GM18511 (cell line): ENCODE measurements at regions not wholly inside any gene's neighbourhood (a gene's known extent, or its start where the extent isn't known, plus 50 kb on each side); places are given as distances from the start of the nearest gene placed in this dataset.

Experiments
- ATAC-seq: cut with Tn5 transposase; IDR thresholded peaks from one replicate; pipeline ENCODE4 v1.9.1; 2021; ENCODE audit warnings: mild to moderate bottlenecking, moderate library complexity; ENCODE audit not compliant: unreplicated experiment

DNA sequence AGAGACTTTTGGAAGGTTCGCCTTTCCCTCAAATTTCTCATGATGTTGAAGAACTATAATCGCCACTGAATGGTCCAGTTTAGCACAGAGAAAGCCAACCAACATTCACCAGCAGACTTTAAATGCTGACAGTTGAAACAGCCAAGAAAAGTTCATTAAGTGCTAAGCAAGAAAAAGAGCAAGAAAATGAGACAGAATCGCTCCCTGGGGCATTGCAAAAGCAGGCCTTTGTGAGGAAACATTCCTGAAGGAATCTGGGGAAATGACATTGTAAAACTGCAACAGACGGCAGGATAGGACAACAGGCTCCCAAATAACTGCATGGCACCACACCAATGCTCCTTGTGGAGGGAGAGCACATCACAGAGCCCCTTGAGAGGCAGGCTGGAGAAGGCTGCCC lies 269.3 kb upstream of the ID2 start:
- ATAC-seq: no peak

DNA sequence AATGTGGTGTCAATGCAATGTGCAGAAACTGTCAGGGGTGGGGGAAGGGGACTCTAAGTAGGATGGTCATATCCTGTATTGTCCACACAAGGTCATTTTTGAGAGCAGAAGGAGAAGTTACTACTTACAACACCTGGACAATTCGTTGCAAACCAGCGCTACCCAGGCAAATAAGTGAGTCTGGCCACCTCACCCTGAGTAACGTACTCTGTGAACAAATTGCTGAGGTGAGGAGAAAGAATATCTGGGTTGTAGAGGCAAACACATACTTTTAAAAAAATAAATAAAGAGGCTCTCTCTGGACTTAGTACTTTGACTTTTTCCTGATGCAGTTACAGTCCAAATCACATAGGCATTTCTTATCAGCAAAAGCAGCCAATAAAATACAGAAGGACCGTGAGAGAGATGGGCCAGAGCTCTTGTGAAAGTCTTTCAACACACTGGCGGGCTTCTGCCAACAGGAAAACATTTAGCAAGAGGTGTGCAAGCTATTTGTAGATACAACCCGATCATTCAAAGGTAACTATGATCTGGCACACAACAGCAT lies 268.2 kb upstream of the ID2 start:
- no peak for ATAC-seq

DNA sequence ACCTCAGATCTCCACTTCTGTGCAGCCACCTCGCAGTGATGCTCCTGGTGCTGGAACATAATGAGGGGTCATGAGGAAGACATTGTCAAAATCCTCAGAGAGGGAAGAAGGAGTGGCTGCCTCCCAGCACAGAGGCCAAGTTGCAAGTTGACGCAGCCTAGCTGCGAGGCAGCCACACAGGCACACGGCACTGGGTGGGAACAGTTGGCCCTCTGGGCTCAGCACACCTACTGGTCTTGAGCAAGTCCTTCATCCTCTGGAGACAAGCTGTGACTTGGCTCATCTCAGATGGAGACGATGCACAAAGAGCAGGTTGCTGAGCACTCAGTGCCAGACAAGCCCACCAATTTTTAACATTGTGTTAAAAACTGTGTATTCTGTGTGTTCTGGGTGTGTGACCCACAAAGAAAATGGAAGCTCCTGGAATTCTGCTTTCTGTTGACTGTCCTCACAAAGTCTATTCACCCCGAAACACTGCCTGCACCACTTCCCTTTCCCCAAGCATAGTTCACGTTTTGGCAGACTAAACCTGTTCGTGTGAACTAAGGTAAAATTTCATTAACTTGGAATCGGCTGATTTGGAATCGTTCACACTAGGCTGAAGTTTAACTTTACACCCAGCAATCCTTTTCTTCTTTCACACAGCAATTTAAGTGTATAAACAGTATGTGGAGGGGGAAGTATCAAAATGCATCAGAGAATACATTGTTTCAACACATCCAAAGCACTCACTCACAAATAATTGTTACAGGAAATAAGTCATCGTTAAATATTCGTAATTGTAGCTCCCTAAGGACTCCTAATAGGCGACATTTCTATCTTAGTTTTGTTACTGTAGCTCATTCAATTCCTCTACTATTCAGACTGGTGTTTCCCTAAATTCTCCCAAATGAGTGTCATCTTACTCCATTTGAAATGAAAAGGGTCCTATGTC lies 266.6 kb upstream of the ID2 start:
- no peak for ATAC-seq

DNA sequence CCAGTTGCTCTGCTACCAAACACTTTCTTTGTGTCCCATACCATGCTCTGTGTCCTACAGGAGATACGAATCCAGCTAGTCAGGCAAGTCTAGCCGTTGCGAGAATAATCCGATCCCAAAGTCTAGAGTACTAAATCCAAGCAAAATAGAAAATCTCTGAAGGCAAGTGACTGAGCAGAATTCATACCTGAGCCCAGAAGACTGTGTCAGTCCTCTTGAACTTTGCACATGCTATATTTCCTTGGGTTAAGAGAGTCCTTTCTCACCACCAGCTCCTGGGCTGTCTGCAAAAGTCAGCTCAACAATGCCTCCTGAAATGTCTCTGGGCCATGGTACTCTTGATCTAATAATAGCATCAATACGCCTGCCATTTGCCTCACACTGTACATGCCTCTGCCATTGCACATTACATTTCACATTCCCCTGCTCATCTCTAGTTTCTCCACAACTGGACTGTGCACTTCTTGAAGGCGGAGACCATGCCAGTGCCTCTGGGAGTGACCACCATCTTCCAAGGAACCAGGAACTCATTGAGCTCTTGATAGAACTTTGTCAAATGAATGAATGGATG lies 265.8 kb upstream of the ID2 start:
- ATAC-seq: no peak

DNA sequence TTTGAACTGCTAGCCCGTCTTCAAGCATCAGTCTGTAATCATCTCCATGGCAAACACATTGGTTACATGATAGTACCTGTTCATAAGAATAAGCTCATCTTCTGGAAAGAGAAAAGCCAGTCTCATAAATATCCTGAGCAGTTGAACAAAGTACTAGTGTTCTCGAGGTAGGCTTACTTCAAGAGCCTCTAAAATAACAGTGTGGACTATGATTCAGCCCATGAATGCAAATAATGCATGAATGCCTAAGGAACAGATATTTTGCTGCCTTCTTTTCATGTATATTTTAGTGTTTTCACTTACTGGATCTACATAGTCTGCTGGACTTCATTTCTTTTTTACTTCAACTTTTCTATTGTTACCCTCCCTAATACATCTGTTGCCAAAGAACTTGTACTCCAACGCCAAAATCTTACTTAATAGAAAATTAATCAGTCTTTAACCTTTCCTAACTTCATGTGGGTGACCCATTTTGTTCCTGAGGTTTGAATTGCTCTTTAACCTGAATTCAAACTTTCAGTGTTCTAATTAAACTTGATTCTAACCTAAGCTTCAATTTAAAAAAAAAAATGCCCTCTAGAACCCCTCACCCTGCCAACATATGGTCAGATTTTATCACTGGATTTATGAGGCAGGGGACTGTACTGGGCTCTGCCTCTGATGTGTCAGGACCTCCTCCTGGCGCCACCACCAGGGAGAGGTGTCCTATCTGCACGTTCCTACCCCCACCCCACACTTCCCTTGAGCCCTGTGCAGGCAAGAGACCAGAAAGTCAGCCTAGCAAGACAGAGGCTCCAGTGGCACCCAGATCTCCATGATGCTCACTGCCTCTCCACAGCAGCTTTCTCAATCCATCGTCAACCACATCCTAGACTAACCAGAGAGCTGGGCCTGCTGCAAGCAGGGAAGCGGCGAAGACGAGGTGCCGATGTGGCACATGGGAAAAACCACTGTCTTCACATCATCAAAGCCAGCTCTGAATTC lies 264.7 kb upstream of the ID2 start:
- ATAC-seq: no peak

DNA sequence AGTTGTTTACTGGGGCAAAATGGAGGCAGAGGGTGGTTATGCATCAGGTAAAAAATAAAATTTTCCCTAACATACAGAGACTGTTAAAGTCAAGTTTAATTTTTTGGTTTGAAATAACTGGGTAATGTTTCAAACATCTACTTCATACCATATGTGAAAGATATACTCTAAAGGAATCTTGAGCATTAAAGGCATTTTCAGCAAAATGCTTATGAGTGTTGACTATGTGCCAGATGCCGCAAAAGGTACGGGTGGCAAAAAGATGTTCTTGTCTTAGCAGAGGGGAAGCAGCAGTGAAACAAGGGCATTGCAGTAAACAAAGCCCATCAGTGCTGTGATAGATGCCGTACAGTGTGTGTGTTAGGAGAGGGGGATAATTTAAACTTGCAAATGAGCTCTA lies 263.1 kb upstream of the ID2 start:
- ATAC-seq: no peak

- ATAC-seq: peak; percentile 93
These were observed 260.0 kb upstream of the ID2 start for GRCh38 chr2:8421658-8422449.

GRCh38 chr2:8422450-8422800 lies 259.4 kb upstream of the ID2 start:
- ATAC-seq: no peak

DNA sequence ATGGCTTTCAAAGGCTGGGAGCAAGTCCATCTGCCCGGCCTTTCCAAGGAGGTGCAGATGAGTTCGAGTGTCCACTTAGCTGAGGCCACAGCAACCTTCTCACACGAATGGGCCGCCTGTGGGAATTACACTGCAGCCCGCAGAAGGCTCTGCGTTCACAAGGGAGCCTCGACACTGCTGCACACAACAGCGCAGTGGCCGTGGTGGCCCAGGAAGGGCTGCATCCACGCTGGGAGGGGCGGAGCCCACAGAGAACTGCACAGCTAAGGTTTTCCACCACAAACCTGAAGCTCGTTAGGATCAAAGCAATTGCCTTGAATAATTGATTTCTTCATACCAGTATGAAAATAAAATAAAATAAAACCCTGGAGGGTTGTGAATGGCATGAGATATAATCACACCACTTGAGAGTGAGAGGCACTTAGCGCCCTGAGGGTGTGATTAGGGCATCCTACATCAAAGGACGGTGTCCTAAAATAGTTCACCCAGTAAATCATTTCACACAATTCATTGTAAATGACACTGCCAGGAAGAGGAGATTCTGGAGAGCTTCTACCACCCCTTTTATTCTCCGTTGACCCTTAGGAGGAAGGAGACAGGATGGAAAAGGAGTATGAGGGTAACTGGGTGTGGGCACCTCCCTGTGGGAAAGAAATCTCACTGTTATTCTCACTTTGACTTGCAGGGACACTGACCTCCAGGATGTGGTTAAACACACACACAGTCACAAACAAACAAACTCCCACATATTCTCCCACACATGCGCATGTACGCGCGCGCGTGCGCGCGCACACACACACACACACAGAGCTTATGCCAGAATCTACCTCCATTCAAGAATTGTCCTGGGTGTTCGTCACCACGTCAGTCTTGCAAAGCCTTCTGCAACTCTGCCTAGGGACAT lies 256.6 kb upstream of the ID2 start:
- no peak for ATAC-seq

DNA sequence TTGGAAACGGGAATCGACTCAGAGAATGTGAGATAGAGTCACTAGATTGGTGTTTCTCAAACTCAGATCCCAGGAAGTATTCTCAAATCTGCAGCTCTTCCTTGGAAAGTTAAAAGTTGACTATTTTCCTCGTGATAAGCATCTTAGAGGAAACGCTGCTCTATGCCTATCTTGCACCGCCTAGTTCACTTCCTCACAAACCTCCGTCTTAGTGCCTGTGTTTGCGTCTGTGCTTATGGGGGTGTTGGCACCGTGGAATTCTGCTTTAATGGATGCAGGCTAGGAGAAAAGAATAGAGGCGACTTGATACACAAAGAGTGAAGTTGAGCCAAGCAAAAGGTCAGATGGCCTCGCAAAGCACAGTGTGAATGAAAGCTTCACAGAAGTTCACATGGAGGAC lies 255.3 kb upstream of the ID2 start:
- ATAC-seq: no peak

DNA sequence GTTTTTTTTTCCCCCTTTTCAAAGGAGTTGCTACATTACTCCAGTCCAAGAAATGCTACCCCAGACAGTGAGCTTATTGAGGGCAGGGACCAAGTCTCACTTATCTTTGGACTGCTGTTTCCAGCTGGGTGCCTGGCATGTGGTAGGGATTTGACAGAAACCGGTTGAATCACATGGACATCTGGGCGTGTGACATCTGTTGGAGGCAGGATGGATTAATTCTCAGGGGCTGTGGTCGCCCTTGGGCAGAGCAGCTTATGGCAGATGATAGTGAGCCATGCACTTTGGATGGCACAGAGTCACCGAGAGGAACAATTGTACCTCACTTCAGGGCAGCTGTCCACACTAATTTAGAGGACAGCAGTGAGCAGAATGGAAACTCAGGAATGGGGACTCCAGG lies 254.6 kb upstream of the ID2 start:
- no peak for ATAC-seq

DNA sequence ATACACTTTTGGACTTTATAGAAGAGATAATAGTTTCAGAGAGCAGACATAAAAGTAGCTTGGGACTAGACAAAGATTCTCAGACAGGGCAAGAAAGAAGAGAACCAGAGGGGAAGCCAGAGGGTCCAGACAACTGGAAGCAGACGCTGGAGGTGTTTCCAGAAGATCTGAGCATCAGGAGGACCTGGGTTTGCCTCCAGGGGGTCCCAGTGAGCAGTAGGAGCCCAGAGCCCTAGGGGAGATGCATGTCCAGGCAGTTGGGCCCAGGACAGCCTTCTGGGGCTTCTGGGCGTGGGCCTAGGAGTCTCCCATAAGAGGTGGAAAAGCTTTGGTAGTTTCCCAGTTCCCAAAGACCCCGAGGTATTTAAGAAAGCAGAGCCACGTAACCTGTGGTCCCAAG lies 251.2 kb upstream of the ID2 start:
- no peak for ATAC-seq

- ATAC-seq: no peak
These were observed 250.3 kb upstream of the ID2 start for GRCh38 chr2:8431446-8432125.

DNA sequence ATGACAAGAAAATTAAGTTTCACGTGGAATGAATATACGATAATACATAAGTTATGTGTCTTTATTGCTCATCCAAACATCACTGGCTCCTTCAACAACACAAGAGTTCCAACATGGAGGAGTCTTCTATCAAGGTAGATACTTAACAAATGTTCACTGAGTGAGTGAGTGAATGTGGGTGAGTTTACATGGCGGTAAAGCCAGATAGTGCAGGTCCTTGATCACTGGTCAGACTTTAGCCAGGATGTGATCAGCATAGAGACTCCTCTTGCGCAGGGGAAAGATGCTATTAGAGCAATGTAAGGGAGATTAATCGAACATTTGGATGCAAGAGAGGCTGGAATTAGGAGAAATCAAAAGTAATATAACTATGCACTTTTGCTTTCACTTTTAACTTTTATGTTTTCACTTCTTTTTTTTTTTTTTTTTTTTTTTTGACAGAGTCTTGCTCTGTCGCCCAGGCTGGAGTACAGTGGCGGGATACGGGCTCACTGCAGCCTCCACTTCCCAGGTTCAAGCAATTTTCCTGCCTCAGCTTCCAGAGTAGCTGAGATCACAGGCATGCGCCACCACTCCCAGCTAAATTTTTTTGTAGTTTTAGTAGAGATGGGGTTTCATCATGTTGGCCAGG lies 249.0 kb upstream of the ID2 start:
- no peak for ATAC-seq

GRCh38 chr2:8433390-8433789 lies 248.5 kb upstream of the ID2 start:
- no peak for ATAC-seq

- no peak for ATAC-seq
These were observed 246.2 kb upstream of the ID2 start for GRCh38 chr2:8435608-8436007.

DNA sequence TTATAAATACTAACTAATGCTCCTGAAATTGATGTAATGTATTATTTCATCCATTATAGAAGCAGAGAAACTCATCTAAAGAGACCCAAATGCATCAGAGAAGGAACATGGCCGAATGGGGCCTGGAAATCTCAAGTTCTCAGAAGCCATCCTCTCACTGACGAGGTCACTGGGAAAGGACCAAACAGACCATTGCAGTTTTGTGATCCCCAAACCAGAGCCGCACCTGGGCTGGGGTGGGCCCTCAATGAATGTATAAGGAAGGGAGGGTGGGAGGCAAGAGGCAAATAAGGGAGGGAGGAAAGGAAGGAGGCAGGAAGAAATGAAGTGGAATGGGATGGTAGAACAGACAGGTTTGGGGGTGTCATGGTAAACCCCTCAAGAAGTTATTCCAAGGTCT lies 245.3 kb upstream of the ID2 start:
- no peak for ATAC-seq

GRCh38 chr2:8437228-8437948 lies 244.5 kb upstream of the ID2 start:
- no peak for ATAC-seq
